H1 (cell line): ENCODE measurements at regions not wholly inside any gene's neighbourhood (a gene's known extent, or its start where the extent isn't known, plus 50 kb on each side); places are given as distances from the start of the nearest gene placed in this dataset.

ENCODE experiments used
- KDM4A ChIP-seq: IDR thresholded peaks from one replicate; pipeline ENCODE4 v1.7.1; 2012; ENCODE audit warnings: low read depth, mild to moderate bottlenecking, moderate library complexity, low read length, inconsistent platforms; ENCODE audit not compliant: severe bottlenecking
- SP2 ChIP-seq: IDR thresholded peaks from 2 replicates; pipeline ENCODE4 v1.6.1; 2012; ENCODE audit warnings: mild to moderate bottlenecking, low read length, inconsistent platforms
- TBP ChIP-seq: IDR thresholded peaks from 2 replicates; pipeline ENCODE4 v1.6.1; 2011; ENCODE audit warnings: low read depth, low read length, improper control_type of control experiment

GRCh38 chr1:5756434-5757186, 235.6 kb downstream of the NPHP4 start (continued):
- TF ChIP-seq SP2 = no peak
- TF ChIP-seq TBP = no peak
- TF ChIP-seq KDM4A = no peak
